Left hindlimb (tissue), 1 donor: ENCODE measurements at regions not wholly inside any gene's neighbourhood (a gene's known extent, or its start where the extent isn't known, plus 50 kb on each side); places are given as distances from the start of the nearest gene placed in this dataset.
"Not testable (repeated sequence)": the region's sequence is repeated elsewhere in the genome, so short reads cannot be mapped to it uniquely, and the experiment has no call there.

Experiments used
- DNase-seq: peaks from one replicate; pipeline ENCODE4 v3.0.0-alpha.2; 2018

- DNase-seq, result no peak
These were observed 115.2 kb upstream of the OTUD4 start for GRCh38 chr4:145295547-145295946.

- DNase-seq, result no peak
These were observed 114.7 kb upstream of the OTUD4 start for GRCh38 chr4:145295122-145295521.

GRCh38 chr4:145293658-145294057 is 113.3 kb upstream of the OTUD4 start:
- DNase-seq, result no peak

- DNase-seq, result no peak
These were observed 110.6 kb upstream of the OTUD4 start for GRCh38 chr4:145290955-145291354.

- no peak for DNase-seq
These were observed 109.2 kb upstream of the OTUD4 start for GRCh38 chr4:145289403-145290076.

GRCh38 chr4:145287351-145287750 is 107.0 kb upstream of the OTUD4 start:
- DNase-seq, result no peak

- no peak for DNase-seq
These were observed 105.5 kb upstream of the OTUD4 start for GRCh38 chr4:145285928-145286327.

GRCh38 chr4:145283909-145284308 is 103.5 kb upstream of the OTUD4 start:
- DNase-seq, result no peak

- DNase-seq, result no peak
These were observed 101.6 kb upstream of the OTUD4 start for GRCh38 chr4:145281951-145282350.

- DNase-seq, result no peak
These were observed 100.8 kb upstream of the OTUD4 start for GRCh38 chr4:145281224-145281623.

- no peak for DNase-seq
These were observed 100.2 kb upstream of the OTUD4 start for GRCh38 chr4:145280541-145280940.

GRCh38 chr4:145279122-145279960 is 99.0 kb upstream of the OTUD4 start:
- DNase-seq, result peak; percentile 47

GRCh38 chr4:145278341-145279121 is 98.1 kb upstream of the OTUD4 start:
- no peak for DNase-seq

GRCh38 chr4:145277011-145277410 is 96.6 kb upstream of the OTUD4 start:
- DNase-seq, result no peak

- DNase-seq, result peak; percentile 64
These were observed 95.7 kb upstream of the OTUD4 start for GRCh38 chr4:145276050-145276449.

- no peak for DNase-seq
These were observed 90.8 kb upstream of the OTUD4 start for GRCh38 chr4:145271194-145271593.

GRCh38 chr4:145266881-145267280 is 86.5 kb upstream of the OTUD4 start:
- no peak for DNase-seq

- DNase-seq, result no peak
These were observed 79.7 kb upstream of the OTUD4 start for GRCh38 chr4:145260091-145260490.

- not testable (repeated sequence) for DNase-seq
These were observed 74.9 kb upstream of the OTUD4 start for GRCh38 chr4:145255311-145255710.

- DNase-seq, result no peak
These were observed 71.8 kb upstream of the OTUD4 start for GRCh38 chr4:145252190-145252589.

GRCh38 chr4:145251391-145251790 is 71.0 kb upstream of the OTUD4 start:
- no peak for DNase-seq

GRCh38 chr4:145248971-145249370 is 68.6 kb upstream of the OTUD4 start:
- no peak for DNase-seq

GRCh38 chr4:145248502-145248901 is 68.1 kb upstream of the OTUD4 start:
- DNase-seq, result no peak
